ENCODE measurements at regions not wholly inside any gene's neighbourhood (a gene's known extent, or its start where the extent isn't known, plus 50 kb on each side); places are given as distances from the start of the nearest gene placed in this dataset.

DNA sequence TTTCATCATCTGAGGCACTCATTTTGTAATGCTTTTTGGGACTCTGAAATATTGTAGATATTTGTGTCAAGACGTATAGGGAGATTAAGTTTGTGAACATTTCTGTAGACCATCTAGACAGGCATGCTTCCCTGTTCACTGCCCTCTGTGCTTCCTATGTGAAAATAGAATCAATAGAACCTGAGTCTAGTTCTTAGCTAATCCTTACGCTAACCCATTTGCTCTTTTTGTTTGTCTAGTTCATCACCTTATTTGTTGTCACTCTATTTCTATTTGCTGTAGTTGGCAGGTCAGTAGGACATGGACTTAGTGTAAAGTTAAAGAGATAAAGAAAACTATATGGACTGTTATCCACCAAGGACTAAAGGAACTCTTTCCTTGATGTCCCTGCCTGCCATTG lies 1755.2 kb downstream of the C4orf33 start:
- TF ChIP-seq, protein P1, sequence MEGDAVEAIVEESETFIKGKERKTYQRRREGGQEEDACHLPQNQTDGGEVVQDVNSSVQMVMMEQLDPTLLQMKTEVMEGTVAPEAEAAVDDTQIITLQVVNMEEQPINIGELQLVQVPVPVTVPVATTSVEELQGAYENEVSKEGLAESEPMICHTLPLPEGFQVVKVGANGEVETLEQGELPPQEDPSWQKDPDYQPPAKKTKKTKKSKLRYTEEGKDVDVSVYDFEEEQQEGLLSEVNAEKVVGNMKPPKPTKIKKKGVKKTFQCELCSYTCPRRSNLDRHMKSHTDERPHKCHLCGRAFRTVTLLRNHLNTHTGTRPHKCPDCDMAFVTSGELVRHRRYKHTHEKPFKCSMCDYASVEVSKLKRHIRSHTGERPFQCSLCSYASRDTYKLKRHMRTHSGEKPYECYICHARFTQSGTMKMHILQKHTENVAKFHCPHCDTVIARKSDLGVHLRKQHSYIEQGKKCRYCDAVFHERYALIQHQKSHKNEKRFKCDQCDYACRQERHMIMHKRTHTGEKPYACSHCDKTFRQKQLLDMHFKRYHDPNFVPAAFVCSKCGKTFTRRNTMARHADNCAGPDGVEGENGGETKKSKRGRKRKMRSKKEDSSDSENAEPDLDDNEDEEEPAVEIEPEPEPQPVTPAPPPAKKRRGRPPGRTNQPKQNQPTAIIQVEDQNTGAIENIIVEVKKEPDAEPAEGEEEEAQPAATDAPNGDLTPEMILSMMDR (IDR thresholded peaks at IDR 0.05; ENCODE audit: insufficient read depth, low read length, severe bottlenecking), result no peak
- FAIRE-seq (no peak), DNase-seq (ENCODE audit: low read depth) (no peak)
- no peaks in the 10 kb centered on the region for H3K27me3 ChIP-seq (ENCODE audit: control insufficient read depth, insufficient read depth, low read length)
- no peaks in the 10 kb centered on the region for H3K36me3 ChIP-seq (ENCODE audit: control insufficient read depth, insufficient read depth, low read length)
- H3K4me3 ChIP-seq (ENCODE audit: low read depth, low read length), result no peak overlapping the region

- Histone ChIP-seq H3K27me3 (ENCODE audit: control insufficient read depth, insufficient read depth, low read length) (no peaks in the 10 kb centered on the region), H3K4me3 (ENCODE audit: low read depth, low read length) (no peak overlapping the region), H3K36me3 (ENCODE audit: control insufficient read depth, insufficient read depth, low read length) (no peaks in the 10 kb centered on the region)
- TF ChIP-seq, protein P1 (IDR thresholded peaks at IDR 0.05; ENCODE audit: insufficient read depth, low read length, severe bottlenecking), result no peak
- DNase-seq (ENCODE audit: low read depth), result no peak
- FAIRE-seq, result no peak
Measured at GRCh38 chr4:130851932-130852331, 1756.0 kb downstream of the C4orf33 start.

- no peaks in the 10 kb centered on the region for H3K27me3 ChIP-seq (ENCODE audit: control insufficient read depth, insufficient read depth, low read length)
- TF ChIP-seq, protein P1 (IDR thresholded peaks at IDR 0.05; ENCODE audit: insufficient read depth, low read length, severe bottlenecking), result no peak
- no peaks in the 10 kb centered on the region for H3K36me3 ChIP-seq (ENCODE audit: control insufficient read depth, insufficient read depth, low read length)
- FAIRE-seq, result no peak
- H3K4me3 ChIP-seq (ENCODE audit: low read depth, low read length), result no peak overlapping the region
- DNase-seq (ENCODE audit: low read depth), result no peak
Measured at GRCh38 chr4:130855533-130855932, 1759.6 kb downstream of the C4orf33 start.

GRCh38 chr4:130859991-130860390 lies 1764.0 kb downstream of the C4orf33 start:
- Histone ChIP-seq H3K27me3 (ENCODE audit: control insufficient read depth, insufficient read depth, low read length) (no peaks in the 10 kb centered on the region), H3K36me3 (ENCODE audit: control insufficient read depth, insufficient read depth, low read length) (no peaks in the 10 kb centered on the region), H3K4me3 (ENCODE audit: low read depth, low read length) (no peak overlapping the region)
- DNase-seq (ENCODE audit: low read depth), result no peak
- TF ChIP-seq, protein P1 (IDR thresholded peaks at IDR 0.05; ENCODE audit: insufficient read depth, low read length, severe bottlenecking), result no peak
- FAIRE-seq, result no peak

GRCh38 chr4:130896920-130897319 lies 1801.0 kb downstream of the C4orf33 start:
- Histone ChIP-seq H3K4me3 (ENCODE audit: low read depth, low read length) (no peak overlapping the region), H3K27me3 (ENCODE audit: control insufficient read depth, insufficient read depth, low read length) (no peaks in the 10 kb centered on the region), H3K36me3 (ENCODE audit: control insufficient read depth, insufficient read depth, low read length) (no peaks in the 10 kb centered on the region)
- FAIRE-seq, result no peak
- TF ChIP-seq, protein P1 (IDR thresholded peaks at IDR 0.05; ENCODE audit: insufficient read depth, low read length, severe bottlenecking), result no peak
- DNase-seq (ENCODE audit: low read depth), result no peak

GRCh38 chr4:130901321-130901720 lies 1805.4 kb downstream of the C4orf33 start:
- Histone ChIP-seq H3K36me3 (ENCODE audit: control insufficient read depth, insufficient read depth, low read length) (no peaks in the 10 kb centered on the region), H3K4me3 (ENCODE audit: low read depth, low read length) (no peak overlapping the region), H3K27me3 (ENCODE audit: control insufficient read depth, insufficient read depth, low read length) (no peaks in the 10 kb centered on the region)
- FAIRE-seq (no peak), DNase-seq (ENCODE audit: low read depth) (no peak)
- TF ChIP-seq, protein P1 (IDR thresholded peaks at IDR 0.05; ENCODE audit: insufficient read depth, low read length, severe bottlenecking), result no peak
